Superior temporal gyrus (tissue), 1 donor: ENCODE measurements at regions not wholly inside any gene's neighbourhood (a gene's known extent, or its start where the extent isn't known, plus 50 kb on each side); places are given as distances from the start of the nearest gene placed in this dataset.

Experiments used
- DNase-seq: peaks from one replicate; pipeline ENCODE4 v3.0.0-alpha.2; 2016; ENCODE audit errors: extremely low spot score

DNA sequence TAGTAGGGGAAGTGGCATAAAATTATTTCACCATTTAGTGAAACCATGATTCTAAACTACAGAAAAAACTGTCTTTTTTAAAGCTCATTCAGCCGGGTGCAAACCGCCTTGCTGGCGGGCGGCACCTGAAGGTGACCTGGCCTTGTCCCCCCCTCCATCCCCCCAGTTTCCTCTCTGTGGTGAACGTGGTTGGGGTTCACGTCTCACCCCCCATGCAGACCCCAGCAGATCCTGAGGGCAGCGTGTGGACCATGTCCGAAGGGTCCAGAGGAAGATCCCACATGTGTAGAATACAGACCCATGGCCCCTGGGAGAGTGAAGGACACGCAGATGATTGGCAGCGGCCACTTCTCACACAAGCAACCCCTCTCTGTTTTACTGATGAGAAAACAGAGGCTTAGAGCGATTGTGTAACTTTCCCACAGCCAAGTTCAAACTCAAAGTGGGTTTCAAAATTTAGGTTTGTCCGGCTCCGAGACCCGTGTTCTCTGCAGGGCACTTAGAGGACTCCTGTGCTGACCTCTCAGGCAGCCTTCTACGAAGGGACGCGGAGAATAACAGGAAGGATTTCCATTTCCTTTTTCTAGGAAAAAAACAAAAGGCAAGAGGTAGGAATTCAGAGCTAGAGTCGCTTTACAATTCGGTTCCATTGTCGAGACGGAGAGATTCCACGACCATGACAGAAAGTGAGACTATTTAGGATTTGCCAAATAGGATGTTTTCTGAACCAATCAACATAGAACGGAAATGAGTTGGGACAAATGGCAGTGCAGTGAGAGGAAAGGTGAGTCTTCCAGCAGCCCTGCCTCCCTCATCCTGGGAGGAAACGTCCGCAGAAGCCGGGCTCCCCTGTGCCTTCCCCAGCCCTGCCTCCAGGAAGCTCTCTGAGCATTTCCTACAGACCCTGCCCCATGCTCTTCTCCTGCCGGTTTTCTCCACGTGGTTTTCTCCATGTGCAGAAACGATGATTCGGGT, 67.6 kb upstream of the PITRM1 start:
- DNase-seq, result no peak

DNA sequence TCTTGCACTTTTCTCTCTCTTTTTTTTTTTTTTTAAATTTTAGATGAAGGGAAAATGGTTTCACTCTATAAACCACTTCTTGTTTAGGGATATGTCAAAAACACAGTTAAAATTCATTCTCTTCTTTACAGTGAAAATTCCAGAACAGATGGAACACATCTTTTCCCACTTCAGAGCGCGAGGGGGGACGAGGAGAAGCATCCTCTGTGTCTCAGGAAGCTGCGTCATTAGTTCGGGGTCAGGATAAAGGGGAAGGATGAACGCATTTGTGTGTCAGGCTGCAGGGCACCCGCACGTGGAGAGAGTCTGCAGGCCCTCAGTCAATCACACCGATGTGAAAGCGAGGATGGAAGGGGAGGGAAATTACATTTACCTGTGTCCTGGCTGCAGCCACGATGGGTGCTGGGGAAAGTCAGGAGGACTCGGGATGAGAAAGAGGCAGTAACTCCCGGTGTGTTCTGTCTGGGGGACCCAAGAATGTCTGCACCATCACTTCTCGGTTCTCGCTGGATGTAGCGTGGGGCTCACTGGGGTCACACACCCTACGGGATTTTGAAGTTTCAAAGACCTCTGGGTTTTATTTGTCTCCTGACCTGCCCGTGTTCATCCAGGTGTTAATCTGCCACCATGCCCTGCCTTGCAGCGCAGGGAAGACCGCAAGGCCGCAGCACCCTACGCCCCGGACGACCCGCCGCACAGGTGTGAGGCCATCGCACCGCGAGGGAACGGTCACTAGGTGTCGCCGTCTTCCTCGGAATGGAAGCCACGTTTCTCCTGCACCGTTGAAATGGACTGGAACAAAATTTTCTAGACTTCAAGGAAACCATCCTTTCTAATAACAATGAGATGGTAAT, 66.7 kb upstream of the PITRM1 start:
- peak; percentile 62 for DNase-seq

DNA sequence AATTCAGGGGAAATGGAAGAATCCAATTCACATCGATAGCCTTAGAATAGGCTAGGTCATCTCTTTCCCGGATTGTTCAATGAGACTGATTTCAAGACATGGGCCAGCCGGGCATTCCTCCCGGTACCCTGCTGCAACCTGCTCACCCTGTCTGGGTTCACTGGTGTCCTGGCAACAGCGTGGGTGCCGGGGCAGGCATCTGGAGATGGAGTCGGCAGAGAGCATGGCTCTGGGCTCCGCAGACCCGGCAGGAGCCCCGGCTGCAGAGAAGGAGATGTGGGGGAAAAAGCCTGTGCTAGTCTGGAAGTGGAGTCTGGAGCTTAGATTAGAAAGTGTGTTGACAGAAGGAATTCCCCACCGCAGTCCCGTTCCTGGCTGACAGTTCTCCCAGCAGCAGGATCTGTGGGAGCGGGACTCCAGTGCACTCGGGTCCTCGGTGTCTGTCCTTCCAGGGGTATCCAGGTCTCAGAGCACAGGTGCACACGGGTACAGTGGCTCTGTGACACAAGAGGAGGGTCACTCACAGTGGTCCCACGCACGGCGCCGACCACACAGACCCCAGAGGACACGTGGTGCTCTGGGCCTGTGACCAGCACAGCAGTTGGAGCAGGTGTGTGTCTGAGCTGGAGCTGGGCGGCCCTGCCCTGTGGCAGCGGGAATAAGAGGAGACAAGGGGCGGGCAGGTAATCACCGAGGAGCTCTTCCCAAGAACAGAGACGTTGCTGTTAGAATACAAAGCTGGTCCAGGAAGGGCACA, 65.7 kb upstream of the PITRM1 start:
- no peak for DNase-seq

DNA sequence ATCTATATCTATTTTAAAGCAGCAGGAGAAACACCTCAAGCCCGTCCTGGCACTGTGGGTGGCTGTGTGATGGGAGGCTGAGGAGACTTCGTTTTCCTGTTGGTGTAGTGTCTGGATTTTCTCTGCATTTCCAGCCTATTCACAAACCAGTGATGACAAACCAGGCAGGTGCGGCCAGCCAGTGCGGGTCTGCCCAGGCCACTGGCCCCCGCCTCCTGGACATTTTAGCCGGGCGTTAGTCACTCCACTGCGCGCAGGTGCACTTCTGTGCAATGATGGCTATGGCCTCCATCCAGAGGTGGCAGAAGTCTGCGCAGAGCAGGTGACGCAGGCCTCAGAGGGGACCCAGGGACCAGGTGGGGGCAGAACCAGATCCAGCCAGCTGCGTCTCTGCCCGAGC, 64.9 kb upstream of the PITRM1 start:
- no peak for DNase-seq

DNA sequence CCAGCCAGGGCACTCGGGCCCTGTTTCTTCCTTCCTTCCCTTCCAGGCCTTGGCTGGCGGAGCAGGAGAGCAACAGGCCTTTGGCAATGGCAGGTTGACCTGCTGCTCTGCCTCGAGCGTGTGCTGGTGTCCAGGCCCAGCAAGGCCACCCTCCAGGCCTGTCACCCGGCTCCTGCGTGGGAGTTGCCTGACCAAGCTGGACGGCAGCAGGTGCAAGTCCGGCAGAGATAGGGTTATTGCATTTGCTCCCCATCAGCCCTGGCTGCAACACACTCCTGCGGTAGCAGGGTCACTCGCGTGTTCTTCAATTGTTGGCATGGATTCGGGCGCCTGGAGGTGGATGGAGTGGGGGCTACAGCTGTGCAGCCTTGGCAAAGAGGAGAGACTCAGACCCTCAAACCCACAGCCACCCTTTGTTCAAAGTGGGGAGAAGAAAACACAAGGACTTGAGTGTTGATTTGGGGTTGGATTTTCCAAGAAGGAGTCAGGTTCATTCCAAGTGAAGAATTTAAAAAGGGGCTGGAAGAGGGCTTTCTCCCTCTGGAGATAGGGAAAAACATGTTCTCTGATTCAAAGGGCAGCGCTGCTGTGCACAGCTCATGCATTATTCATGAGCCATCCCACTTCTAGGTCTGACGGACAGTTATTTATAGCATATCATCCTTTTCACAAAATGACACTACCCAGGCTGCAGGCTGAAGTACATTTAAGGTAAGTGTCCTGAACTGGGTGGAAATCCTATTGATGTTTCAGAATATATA, 64.2 kb upstream of the PITRM1 start:
- DNase-seq, result no peak

DNA sequence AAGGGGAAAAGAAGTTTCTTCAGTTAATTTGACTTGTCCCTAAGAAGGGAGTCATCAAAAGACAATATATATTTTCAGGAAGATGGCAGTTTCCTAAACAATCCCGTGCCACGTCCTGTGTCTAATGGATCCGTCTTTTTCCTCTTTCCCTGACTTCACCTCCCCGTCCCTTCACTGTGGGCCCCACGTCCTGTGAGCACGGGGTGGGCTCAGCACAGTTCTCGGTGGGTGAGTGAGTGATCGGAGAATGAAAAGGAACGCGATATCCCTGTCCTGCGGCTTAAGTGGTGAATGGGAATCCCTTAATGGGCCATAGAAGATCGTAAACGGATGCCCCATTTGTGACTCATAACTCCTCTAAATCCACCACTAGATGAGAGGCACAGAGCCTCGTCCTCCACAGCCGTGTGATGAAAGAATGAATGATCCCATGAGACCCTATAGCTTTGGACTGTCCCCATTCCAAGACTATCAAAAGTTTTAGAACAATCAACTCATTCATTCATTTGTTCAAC, 63.5 kb upstream of the PITRM1 start:
- DNase-seq, result no peak

DNA sequence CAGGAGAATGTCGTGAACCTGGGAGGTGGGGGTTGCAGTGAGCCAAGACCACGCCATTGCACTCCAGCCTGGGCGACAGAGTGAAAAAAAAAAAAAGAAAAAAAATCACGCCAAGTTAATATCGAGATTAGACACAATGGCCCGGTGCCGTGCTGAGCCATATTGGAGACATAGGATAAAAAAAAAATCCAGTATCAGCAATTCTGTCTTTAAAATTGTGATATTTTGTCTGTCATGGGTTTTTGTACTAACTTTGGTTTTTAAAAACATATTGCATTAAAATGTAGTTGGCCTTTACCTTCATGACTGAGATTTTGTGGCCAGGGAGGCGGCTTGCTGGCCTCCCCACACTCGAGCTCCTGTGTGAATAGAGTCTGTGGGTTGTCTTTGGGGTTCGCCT, 62.8 kb upstream of the PITRM1 start:
- no peak for DNase-seq

DNA sequence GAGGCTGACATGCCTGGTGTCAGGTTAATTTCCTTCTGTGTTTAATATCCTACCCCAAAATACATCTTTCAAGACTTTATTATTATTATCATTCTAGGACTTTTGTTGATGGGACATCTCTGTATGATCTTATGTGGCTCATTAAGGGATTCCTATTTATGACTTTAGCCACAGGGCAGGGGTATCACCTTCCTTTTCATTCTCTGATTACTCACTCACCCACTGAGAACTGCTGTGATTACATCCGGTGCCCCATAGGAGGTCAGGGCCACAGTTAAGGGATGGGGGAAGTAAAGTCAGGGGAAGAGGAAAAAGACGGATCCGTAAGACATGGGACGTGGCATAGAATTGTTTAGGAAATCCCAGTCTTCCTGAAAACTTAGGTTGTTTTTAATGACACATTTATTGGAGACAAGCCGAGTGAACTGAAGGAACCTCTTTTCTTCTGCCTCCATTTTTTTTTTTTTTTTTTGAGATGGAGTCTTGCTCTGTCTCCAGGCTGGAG, 61.0 kb upstream of the PITRM1 start:
- no peak for DNase-seq

DNA sequence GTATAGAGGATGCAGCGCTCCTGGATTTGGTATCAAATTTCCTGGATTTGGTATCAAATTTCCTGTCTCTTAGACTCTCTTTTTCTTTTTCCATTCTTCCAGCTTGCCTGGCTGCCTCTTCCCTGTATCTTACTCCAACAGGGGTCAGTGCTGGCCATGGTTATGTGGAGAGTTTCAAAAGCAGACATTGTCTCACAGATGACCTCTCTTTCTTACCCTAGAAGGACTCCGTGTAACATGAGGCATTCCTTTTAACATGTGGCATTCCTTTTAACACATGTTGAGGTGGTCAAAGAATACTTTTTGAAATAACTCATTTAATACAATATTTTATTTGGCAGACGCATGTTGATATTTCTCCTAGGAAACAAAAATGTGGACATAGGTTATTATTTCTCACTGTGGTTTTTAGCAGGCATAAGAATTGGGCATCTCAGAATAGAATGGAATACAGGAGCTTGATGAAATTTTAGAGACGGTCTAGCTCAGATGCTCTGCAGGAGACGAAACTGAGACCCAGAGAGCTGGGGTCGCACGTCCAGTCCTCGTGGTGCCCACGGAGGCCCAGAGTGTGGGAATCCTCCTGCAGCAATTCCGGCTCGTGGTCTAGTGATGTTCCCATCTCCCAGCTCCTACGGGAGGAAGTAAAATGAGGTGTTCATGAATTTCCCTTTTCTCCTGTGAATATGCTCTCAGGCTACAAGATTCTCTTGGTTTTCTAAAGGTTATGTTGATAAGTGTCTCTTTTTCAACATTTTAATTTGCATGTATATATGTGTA, 59.6 kb upstream of the PITRM1 start:
- DNase-seq, result no peak

DNA sequence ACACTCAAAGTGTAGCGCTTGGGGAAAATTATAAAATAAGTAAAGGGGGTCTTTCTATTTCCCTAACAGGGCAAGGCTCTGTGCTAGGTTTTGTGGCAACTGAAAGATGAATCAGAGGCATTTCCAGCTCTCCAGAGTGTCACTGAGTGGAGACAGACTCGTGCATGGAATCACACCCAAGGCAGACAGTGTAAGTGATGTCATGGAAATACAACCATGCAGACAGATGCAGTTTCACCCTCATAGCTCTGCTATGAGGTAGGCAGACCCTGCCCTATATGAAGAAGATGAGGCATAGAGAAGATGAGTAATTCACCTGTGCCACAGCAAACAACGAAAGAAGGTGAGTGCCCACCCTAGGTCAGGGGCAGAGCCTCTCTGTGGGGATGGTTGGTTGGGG, 57.2 kb upstream of the PITRM1 start:
- no peak for DNase-seq

DNA sequence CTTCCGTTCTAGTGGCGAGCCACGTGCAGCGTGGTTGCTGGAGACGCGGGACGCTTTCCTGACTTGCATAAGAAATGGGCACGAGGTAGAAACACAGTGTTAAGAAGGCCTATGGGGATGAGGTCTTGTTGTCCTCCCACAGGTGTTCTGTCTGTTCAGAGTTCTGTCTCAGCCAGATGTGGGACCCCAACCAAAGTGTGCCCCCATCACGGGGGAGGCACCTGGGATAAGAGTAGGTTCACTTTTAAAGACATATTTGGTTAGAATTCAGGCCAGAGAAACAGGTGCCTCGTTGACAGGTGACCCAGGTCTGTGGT, 56.0 kb upstream of the PITRM1 start:
- no peak for DNase-seq

DNA sequence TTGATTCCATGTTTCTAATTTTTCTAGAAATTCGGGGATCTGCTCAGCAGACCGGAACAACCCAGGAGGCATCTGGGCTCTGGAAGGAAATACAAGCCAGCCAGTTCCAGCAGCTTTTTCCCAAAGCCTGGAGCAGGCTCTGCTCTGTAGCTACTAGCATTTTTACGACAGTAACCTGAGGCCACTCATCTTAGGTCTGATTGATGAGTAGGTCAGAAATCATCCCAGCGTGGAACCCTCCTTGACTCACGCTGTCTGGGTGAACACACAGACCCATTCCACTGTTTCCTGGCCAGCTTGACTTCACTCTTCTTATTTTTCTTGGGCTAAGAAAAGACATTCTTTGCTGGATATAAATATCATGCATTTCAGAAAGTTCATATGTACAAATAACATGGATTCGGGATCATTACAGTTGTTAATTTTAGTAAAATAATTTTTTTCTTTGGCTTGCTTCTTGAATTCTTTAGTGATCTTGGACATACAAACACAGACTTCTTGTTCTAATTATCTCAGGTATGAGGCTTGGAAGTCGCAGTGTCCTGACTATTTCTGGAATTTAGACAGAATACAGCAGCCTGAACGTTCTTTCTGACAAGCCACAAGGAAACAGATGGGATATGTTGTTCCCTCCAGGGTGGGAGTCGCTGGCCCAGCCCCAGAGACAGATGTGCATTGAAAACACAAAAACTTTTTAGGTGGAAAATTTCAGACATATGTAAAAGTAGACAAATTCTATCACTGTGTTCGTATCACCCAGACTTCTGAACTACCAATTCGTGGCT, 54.6 kb upstream of the PITRM1 start:
- DNase-seq, result no peak

DNA sequence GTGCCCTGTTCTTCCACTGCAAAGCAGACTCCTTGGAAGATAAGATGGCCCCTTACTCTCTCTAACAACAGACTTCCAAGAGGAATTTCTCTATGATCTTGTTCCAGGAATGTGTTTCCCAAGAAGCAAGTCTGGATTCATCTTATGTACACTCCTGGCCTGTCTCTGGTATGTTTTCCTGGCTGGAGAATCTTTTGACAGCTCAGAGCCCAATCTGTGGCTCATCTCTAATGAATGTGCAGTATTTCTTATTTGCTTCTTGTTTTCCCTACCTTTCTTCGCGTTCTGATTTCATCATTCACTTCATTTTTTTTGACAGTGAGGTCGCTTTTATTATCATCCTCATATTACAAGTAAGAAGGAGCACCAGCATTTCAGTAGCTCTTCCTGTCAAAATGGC, 53.0 kb upstream of the PITRM1 start:
- no peak for DNase-seq

DNA sequence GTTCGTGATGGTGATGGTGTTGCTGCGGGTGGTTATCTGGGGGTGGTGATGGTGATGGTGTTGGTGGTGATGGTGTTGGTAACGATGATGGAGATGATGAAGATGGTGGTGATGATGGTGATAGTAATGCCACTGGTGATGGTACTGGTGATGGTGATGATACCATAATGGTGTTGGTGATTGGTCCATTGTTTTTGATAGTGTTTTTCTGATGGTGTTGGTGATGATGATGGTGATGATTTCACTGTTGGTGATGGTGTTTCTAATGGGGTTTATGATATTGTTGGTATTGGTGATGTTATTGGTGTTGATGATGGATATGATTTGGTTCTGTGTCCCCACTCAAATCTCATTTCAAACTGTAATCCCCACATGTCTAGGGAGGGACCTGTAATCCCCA, 51.7 kb upstream of the PITRM1 start:
- no peak for DNase-seq

DNA sequence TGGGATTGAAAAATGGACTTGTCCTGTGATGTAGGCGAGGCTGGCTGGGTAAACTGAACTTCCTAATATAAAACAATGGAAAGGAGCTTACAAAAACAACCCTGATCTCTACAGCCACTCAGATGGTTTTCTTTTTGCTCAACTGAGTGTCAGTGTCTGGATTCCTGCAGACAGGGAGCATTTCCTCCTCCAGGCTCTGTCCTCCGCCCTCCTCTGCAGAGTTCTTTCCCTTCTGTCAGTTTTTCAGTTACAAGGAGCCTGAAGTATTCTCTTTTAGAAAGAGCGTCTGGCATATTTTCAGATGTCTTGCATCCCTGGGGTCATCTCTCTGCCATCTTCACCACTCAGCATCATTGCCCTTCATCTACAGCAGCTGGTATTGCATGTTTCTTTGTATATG, 50.0 kb upstream of the PITRM1 start:
- DNase-seq, result no peak
